ENCODE measurements at regions not wholly inside any gene's neighbourhood (a gene's known extent, or its start where the extent isn't known, plus 50 kb on each side); places are given as distances from the start of the nearest gene placed in this dataset.

GRCh38 chr18:67108894-67109293, 407.6 kb downstream of the DSEL start:
- TF ChIP-seq ZNF37A (tag by site-specific recombination; IDR thresholded peaks at IDR 0.05) (no peak), KLF16 (tag by site-specific recombination; IDR thresholded peaks at IDR 0.05) (no peak), EGR2 (tag by site-specific recombination; IDR thresholded peaks at IDR 0.05; ENCODE audit: low read depth) (no peak), ZNF670 (tag by site-specific recombination; IDR thresholded peaks at IDR 0.05; ENCODE audit: low read depth) (no peak), CTCF (tag by site-specific recombination; IDR thresholded peaks at IDR 0.05) (no peak)
